Fibroblast of villous mesenchyme (primary cell): ENCODE measurements at regions not wholly inside any gene's neighbourhood (a gene's known extent, or its start where the extent isn't known, plus 50 kb on each side); places are given as distances from the start of the nearest gene placed in this dataset.

Experiments used
- DNase-seq: peaks from one replicate; pipeline ENCODE4 v3.0.0-alpha.2; 2010; ENCODE audit warnings: low read depth
- H3K4me3 ChIP-seq: 2 replicates; pipeline ENCODE4 v1.5.1; 2011; ENCODE audit warnings: low read depth, mild to moderate bottlenecking, low read length
- CTCF ChIP-seq: IDR thresholded peaks from 2 replicates; pipeline ENCODE4 v1.5.1; 2012; ENCODE audit warnings: low read depth, mild to moderate bottlenecking, low read length; ENCODE audit not compliant: insufficient read depth

DNA sequence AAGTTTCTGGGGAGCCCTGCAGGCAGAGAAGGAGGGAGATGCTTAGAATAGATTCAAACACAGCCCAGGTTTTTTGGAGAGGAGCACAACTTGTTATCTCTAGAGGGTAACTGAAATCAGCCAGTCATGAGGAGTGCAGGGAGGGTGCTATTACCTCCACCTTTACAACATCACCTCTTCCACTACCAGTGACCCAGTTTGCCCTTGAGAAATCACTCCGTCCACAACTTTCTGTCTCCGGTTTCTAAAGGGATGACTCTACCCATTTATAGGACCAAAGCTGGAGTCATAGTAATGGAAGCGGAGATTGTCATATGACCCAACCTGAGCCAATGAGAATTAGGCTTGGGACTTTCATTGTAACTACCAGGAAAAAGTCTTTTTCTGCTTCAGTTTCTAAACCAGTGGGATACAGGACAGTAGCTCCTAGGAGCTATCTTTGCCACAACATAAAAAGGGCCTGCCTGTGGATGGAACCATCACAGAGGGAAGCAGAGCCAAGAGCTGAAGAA, 131.2 kb upstream of the SERPIND1 start:
- no peak for DNase-seq
- TF ChIP-seq CTCF = no peak
- H3K4me3 ChIP-seq = no peak overlapping the region

- H3K4me3 ChIP-seq = no peak overlapping the region
- DNase-seq = no peak
- TF ChIP-seq CTCF = no peak
Measured at GRCh38 chr22:20644071-20644642, 129.8 kb upstream of the SERPIND1 start.

GRCh38 chr22:20645954-20646353, 128.0 kb upstream of the SERPIND1 start:
- no peak for DNase-seq
- no peak overlapping the region for H3K4me3 ChIP-seq
- no peak for TF ChIP-seq CTCF

GRCh38 chr22:20646415-20646814, 127.5 kb upstream of the SERPIND1 start:
- no peak for DNase-seq
- TF ChIP-seq CTCF = no peak
- H3K4me3 ChIP-seq = no peak overlapping the region

DNA sequence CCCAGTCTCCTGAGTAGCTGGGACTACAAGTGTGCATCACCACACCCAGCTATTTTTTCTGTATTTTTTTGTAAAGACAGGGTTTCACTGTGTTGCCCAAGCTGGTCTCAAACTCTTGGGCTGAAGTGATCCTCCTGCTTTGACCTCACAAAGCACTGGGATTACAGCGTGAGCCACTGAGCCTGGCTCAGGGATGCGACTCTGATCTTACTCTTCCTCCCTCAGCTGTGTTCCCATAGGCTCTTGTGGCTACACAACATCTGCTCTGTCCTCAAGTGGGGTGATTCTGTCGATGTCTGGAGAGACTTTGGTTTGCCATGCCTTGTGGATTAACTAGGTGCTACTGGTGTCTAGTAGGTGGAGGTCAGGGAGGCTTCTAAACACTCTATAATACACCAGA, 127.0 kb upstream of the SERPIND1 start:
- TF ChIP-seq CTCF = no peak
- no peak overlapping the region for H3K4me3 ChIP-seq

GRCh38 chr22:20647586-20648305, 126.2 kb upstream of the SERPIND1 start:
- TF ChIP-seq CTCF = no peak
- no peak overlapping the region for H3K4me3 ChIP-seq
- no peak for DNase-seq

More for the DNA sequence above, 127.0 kb upstream of the SERPIND1 start:
- DNase-seq = no peak
